ENCODE measurements at regions not wholly inside any gene's neighbourhood (a gene's known extent, or its start where the extent isn't known, plus 50 kb on each side); places are given as distances from the start of the nearest gene placed in this dataset.
A peak's percentile ranks its signal among the peaks of the same experiment; 100 is the strongest.

GRCh38 chr1:194339471-194339870, 1153.1 kb upstream of the B3GALT2 start:
- Mint-ChIP-seq H3K4me1 (ENCODE audit: low read depth) (no peaks in the 10 kb centered on the region), H3K4me3 (no peak overlapping the region), H3K9me3 (no peaks in the 10 kb centered on the region), H3K27me3 (ENCODE audit: low read depth) (no peaks in the 10 kb centered on the region), H3K27ac (no peak overlapping the region), H3K36me3 (ENCODE audit: low read depth) (no peaks in the 10 kb centered on the region)

GRCh38 chr1:194338241-194338948, 1152.0 kb upstream of the B3GALT2 start:
- no peak overlapping the region for H3K27ac Mint-ChIP-seq
- no peak overlapping the region for H3K4me3 Mint-ChIP-seq
- no peaks in the 10 kb centered on the region for H3K36me3 Mint-ChIP-seq (ENCODE audit: low read depth)
- H3K9me3 Mint-ChIP-seq = no peaks in the 10 kb centered on the region
- no peaks in the 10 kb centered on the region for H3K4me1 Mint-ChIP-seq (ENCODE audit: low read depth)
- no peaks in the 10 kb centered on the region for H3K27me3 Mint-ChIP-seq (ENCODE audit: low read depth)

GRCh38 chr1:194333240-194333639, 1146.8 kb upstream of the B3GALT2 start:
- Mint-ChIP-seq H3K9me3 (no peaks in the 10 kb centered on the region), H3K4me1 (ENCODE audit: low read depth) (no peaks in the 10 kb centered on the region), H3K36me3 (ENCODE audit: low read depth) (no peaks in the 10 kb centered on the region), H3K27me3 (ENCODE audit: low read depth) (no peaks in the 10 kb centered on the region), H3K4me3 (no peak overlapping the region), H3K27ac (no peak overlapping the region)

GRCh38 chr1:194331758-194332157, 1145.3 kb upstream of the B3GALT2 start:
- no peaks in the 10 kb centered on the region for H3K4me1 Mint-ChIP-seq (ENCODE audit: low read depth)
- H3K4me3 Mint-ChIP-seq = no peak overlapping the region
- H3K9me3 Mint-ChIP-seq = no peaks in the 10 kb centered on the region
- no peaks in the 10 kb centered on the region for H3K36me3 Mint-ChIP-seq (ENCODE audit: low read depth)
- H3K27ac Mint-ChIP-seq = no peak overlapping the region
- H3K27me3 Mint-ChIP-seq (ENCODE audit: low read depth) = no peaks in the 10 kb centered on the region

GRCh38 chr1:194322751-194323150, 1136.3 kb upstream of the B3GALT2 start:
- Mint-ChIP-seq H3K4me1 (ENCODE audit: low read depth) (no peaks in the 10 kb centered on the region), H3K4me3 (no peak overlapping the region), H3K9me3 (no peaks in the 10 kb centered on the region), H3K27ac (no peak overlapping the region), H3K36me3 (ENCODE audit: low read depth) (no peaks in the 10 kb centered on the region), H3K27me3 (ENCODE audit: low read depth) (no peaks in the 10 kb centered on the region)

GRCh38 chr1:194318790-194319280, 1132.4 kb upstream of the B3GALT2 start:
- Mint-ChIP-seq H3K9me3 (no peaks in the 10 kb centered on the region), H3K27ac (no peak overlapping the region), H3K4me3 (no peak overlapping the region), H3K4me1 (ENCODE audit: low read depth) (no peaks in the 10 kb centered on the region), H3K36me3 (ENCODE audit: low read depth) (no peaks in the 10 kb centered on the region), H3K27me3 (ENCODE audit: low read depth) (no peaks in the 10 kb centered on the region)

GRCh38 chr1:194309697-194310096, 1123.3 kb upstream of the B3GALT2 start:
- Mint-ChIP-seq H3K27ac (no peak overlapping the region), H3K4me1 (ENCODE audit: low read depth) (no peaks in the 10 kb centered on the region), H3K9me3 (no peaks in the 10 kb centered on the region), H3K36me3 (ENCODE audit: low read depth) (no peaks in the 10 kb centered on the region), H3K27me3 (ENCODE audit: low read depth) (no peaks in the 10 kb centered on the region), H3K4me3 (no peak overlapping the region)

- Mint-ChIP-seq H3K27ac (no peak overlapping the region), H3K27me3 (ENCODE audit: low read depth) (no peaks in the 10 kb centered on the region), H3K9me3 (no peaks in the 10 kb centered on the region), H3K4me1 (ENCODE audit: low read depth) (no peaks in the 10 kb centered on the region), H3K36me3 (ENCODE audit: low read depth) (no peaks in the 10 kb centered on the region), H3K4me3 (no peak overlapping the region)
Observed at GRCh38 chr1:194309269-194309668, 1122.9 kb upstream of the B3GALT2 start.

- H3K36me3 Mint-ChIP-seq (ENCODE audit: low read depth) = no peaks in the 10 kb centered on the region
- H3K4me3 Mint-ChIP-seq = no peak overlapping the region
- peaks cover 2% of the 10 kb centered on the region for H3K4me1 Mint-ChIP-seq (ENCODE audit: low read depth)
- no peaks in the 10 kb centered on the region for H3K9me3 Mint-ChIP-seq
- H3K27ac Mint-ChIP-seq = no peak overlapping the region
- no peaks in the 10 kb centered on the region for H3K27me3 Mint-ChIP-seq (ENCODE audit: low read depth)
Observed at GRCh38 chr1:194300776-194301175, 1114.4 kb upstream of the B3GALT2 start.

GRCh38 chr1:194300340-194300739, 1113.9 kb upstream of the B3GALT2 start:
- no peak overlapping the region for H3K4me3 Mint-ChIP-seq
- H3K9me3 Mint-ChIP-seq = no peaks in the 10 kb centered on the region
- no peaks in the 10 kb centered on the region for H3K36me3 Mint-ChIP-seq (ENCODE audit: low read depth)
- H3K4me1 Mint-ChIP-seq (ENCODE audit: low read depth) = peaks cover 4% of the 10 kb centered on the region
- H3K27ac Mint-ChIP-seq = no peak overlapping the region
- H3K27me3 Mint-ChIP-seq (ENCODE audit: low read depth) = no peaks in the 10 kb centered on the region

- Mint-ChIP-seq H3K27ac (peak overlapping the region; percentile 8), H3K9me3 (no peaks in the 10 kb centered on the region), H3K27me3 (ENCODE audit: low read depth) (no peaks in the 10 kb centered on the region), H3K4me1 (ENCODE audit: low read depth) (peaks cover 9% of the 10 kb centered on the region), H3K4me3 (no peak overlapping the region), H3K36me3 (ENCODE audit: low read depth) (peaks cover 5% of the 10 kb centered on the region)
Observed at GRCh38 chr1:194298007-194298598, 1111.7 kb upstream of the B3GALT2 start.

- H3K4me1 Mint-ChIP-seq (ENCODE audit: low read depth) = peaks cover 9% of the 10 kb centered on the region
- H3K27me3 Mint-ChIP-seq (ENCODE audit: low read depth) = no peaks in the 10 kb centered on the region
- no peaks in the 10 kb centered on the region for H3K9me3 Mint-ChIP-seq
- peaks cover 5% of the 10 kb centered on the region for H3K36me3 Mint-ChIP-seq (ENCODE audit: low read depth)
- no peak overlapping the region for H3K27ac Mint-ChIP-seq
- no peak overlapping the region for H3K4me3 Mint-ChIP-seq
Observed at GRCh38 chr1:194297094-194297493, 1110.7 kb upstream of the B3GALT2 start.

GRCh38 chr1:194296201-194296600, 1109.8 kb upstream of the B3GALT2 start:
- H3K36me3 Mint-ChIP-seq (ENCODE audit: low read depth) = peaks cover 5% of the 10 kb centered on the region
- no peak overlapping the region for H3K4me3 Mint-ChIP-seq
- H3K27ac Mint-ChIP-seq = no peak overlapping the region
- peaks cover 11% of the 10 kb centered on the region for H3K4me1 Mint-ChIP-seq (ENCODE audit: low read depth)
- no peaks in the 10 kb centered on the region for H3K9me3 Mint-ChIP-seq
- no peaks in the 10 kb centered on the region for H3K27me3 Mint-ChIP-seq (ENCODE audit: low read depth)

- Mint-ChIP-seq H3K36me3 (ENCODE audit: low read depth) (peaks cover 5% of the 10 kb centered on the region), H3K27ac (no peak overlapping the region), H3K4me1 (ENCODE audit: low read depth) (peaks cover 16% of the 10 kb centered on the region), H3K4me3 (no peak overlapping the region), H3K9me3 (no peaks in the 10 kb centered on the region), H3K27me3 (ENCODE audit: low read depth) (no peaks in the 10 kb centered on the region)
Observed at GRCh38 chr1:194295685-194296084, 1109.3 kb upstream of the B3GALT2 start.

- no peaks in the 10 kb centered on the region for H3K27me3 Mint-ChIP-seq (ENCODE audit: low read depth)
- H3K4me3 Mint-ChIP-seq = no peak overlapping the region
- H3K4me1 Mint-ChIP-seq (ENCODE audit: low read depth) = peaks cover 22% of the 10 kb centered on the region
- H3K27ac Mint-ChIP-seq = no peak overlapping the region
- H3K9me3 Mint-ChIP-seq = no peaks in the 10 kb centered on the region
- H3K36me3 Mint-ChIP-seq (ENCODE audit: low read depth) = peaks cover 5% of the 10 kb centered on the region
Observed at GRCh38 chr1:194293851-194294405, 1107.5 kb upstream of the B3GALT2 start.
